ENCODE measurements at regions not wholly inside any gene's neighbourhood (a gene's known extent, or its start where the extent isn't known, plus 50 kb on each side); places are given as distances from the start of the nearest gene placed in this dataset.

DNA sequence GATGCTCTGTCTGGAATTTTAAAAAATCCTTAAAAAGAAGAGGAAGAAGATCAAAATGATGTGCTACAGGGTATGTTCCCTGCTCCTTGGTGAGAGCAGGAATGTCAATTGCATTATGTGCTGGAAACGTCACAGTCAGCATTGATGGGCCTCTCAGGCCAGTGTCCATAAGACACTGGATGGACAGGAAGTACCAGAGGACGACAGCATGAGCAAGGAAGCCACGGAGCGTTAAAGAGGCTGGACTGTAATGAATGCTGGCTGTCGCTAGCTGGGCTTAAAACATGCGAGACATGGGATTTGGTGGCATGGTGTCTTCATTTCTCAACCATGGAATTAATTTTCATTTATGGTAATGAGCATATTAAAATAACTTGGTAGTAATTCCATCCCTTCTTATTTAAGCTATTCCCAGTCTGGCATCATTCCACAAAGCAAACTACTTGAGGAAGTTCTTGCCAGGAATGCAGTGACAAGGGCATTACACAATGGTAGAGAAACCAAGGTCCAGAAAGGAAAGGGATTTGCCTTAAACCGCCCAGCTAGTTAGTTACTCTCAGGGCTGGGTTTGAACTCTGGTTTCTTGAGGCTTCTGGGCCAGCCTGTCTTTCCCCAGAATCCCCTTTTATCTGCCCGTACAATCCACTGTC is 166.6 kb upstream of the SOX4 start:
- no peak for DNase-seq (ENCODE audit: low spot score)

DNA sequence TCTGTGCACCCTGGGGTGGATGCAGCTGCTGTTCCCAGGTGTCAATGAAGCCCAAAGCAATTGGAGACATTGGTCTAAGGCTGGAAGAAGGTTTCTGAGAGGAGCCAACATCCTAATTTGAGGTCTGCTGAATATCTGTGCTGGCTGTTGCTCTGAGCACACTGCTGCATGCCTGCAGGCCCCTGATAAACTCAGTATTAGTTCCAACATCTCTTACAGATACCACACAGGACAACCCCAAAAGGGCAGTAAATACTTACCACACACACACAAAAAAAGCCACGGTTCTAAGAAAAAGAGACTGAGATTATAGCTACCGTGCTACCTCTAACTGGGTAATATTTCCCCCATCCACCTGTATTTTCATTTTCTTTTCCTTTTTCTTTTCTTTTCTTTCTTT is 164.3 kb upstream of the SOX4 start:
- no peak for DNase-seq (ENCODE audit: low spot score)

DNA sequence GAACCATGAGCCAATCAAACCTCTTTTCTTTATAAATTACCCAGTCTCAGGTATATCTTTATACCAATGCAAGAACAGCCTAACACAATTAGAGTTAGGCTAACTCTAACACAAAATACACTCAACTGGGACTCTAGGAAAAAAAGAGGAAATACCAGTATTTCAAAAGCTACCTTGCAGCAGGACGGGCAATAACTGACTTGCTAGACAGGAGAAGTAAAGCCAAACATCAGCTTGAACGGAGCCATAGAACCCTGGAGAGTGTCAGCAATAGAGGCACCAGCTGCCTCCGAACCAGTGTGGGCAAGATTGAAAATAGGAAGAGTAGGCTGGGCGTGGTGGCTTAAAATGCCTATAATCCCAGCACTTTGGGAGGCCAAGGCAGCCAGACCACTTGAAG is 162.0 kb upstream of the SOX4 start:
- DNase-seq (ENCODE audit: low spot score): no peak

DNA sequence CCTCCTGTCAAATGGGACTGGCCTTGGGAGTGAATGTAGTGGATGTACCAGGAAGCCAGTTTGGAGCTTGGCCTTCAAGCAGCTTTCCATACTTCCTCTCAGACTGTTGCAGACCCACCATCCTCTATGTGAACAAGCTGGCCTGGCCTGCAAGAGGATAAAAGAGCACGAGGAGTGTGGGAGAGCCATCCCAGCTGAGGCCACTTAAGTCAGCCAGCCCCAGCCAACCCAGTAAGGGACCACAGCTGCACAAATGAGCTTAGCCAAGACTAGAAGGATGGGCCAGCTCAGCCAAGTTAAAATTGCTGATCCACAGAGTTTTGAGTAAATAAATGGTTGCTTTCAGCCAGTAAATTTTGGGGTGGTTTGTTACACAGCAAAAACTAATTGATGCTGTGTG is 156.9 kb upstream of the SOX4 start:
- DNase-seq (ENCODE audit: low spot score): no peak

DNA sequence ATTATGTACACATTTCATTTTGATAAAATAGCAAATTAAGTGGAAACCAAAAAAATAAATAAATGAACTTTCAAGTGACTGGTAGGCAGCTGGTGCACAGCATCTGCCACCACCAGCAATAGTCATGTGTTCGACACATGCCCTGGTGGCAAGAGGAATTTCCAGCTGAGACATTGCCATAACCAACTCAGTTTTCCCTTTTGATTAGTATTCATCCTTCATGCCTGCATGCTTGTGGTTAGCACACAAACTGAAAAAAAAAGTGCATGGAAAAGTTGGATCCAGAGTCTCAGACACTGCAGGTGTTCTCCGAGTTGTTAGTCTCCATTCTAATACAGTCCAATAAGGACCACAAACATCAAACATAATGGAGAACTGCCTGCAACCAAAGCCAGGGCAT is 156.0 kb upstream of the SOX4 start:
- no peak for DNase-seq (ENCODE audit: low spot score)

DNA sequence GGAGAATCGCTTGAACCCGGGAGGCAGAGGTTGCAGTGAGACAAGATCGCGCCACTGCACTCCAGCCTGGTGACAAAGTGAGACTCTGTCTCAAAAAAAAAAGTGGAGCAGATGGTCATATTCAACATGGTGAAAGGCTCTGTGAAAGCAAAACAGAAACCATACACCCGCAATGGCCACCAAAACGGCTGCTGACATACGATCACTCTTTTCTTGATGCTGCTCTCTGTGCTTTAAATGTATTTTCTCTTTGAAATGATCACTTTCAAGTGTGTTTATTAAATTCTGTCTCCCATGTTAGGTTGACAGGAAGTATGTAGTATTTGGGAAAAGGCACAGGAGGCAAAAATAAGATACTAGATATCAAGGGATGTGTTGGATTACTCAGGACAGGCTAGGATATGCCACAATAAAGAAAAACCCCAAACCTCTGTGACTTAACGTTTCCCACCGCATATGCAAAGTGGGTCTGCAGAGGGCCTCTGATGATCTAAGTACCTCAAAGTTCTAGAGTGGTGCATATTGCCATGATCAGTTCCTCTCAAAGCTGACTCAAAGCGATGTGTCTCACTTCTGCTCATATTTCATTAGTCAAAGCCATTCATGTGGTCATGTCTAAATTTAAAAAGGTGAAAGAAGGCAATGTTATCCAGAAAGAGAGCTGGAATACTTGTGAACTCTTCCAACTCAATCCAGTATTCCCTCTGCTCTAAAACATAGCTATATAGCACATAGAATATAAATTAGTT is 155.1 kb upstream of the SOX4 start:
- DNase-seq (ENCODE audit: low spot score): no peak

DNA sequence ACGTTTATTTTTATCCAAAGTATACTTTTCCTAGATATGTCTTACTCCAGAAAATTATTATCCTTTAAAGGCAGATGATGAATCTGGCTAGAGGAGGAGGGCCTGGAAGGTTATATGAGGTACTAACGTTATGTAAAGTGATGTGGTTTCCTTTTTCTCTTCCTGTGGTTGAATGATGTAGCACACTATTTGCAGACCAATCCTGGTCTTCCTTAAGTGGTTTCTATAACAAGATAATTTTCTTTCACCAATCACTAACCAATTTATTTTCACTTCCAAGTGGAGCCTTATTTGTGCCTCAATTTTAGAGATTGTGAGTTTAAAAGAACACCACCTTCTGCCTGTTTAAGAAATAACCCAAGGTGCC is 154.6 kb upstream of the SOX4 start:
- DNase-seq (ENCODE audit: low spot score): no peak

DNA sequence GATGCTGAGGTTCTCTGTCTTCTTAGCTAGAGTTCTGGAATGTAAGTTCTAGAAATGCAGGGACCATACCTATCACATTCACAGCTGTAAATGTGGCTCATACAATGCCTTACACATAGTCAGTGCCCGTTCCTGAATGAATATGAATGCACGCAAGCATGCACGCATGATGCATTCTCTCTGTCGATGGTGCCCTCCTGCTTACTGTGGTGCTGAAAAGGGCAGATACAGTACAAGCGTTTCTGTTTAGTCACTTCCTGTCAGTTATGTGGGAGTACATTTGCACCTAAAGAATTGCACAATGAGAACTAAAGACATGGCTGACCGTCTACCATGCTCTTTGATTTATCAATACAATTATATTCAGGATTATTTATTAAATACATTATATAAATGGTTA is 152.2 kb upstream of the SOX4 start:
- no peak for DNase-seq (ENCODE audit: low spot score)

DNA sequence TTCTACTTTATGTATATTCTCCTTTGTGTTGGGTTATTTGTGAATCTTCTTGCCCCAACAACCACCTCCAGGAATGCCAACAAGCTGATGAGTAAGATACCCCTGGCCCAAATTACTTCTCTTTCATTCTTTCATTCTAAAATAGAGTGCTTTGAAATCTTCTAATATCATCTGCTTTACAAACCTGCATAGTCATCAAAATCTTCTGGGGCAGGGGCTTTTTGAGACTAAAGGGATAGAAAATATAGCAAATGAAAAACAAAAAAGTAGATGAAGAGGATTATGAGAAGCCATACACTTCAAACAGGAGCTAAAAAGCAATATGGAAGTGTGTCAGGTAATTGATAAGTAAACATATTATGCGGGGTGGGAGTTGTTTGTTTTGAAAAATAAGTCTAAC is 150.7 kb upstream of the SOX4 start:
- no peak for DNase-seq (ENCODE audit: low spot score)

DNA sequence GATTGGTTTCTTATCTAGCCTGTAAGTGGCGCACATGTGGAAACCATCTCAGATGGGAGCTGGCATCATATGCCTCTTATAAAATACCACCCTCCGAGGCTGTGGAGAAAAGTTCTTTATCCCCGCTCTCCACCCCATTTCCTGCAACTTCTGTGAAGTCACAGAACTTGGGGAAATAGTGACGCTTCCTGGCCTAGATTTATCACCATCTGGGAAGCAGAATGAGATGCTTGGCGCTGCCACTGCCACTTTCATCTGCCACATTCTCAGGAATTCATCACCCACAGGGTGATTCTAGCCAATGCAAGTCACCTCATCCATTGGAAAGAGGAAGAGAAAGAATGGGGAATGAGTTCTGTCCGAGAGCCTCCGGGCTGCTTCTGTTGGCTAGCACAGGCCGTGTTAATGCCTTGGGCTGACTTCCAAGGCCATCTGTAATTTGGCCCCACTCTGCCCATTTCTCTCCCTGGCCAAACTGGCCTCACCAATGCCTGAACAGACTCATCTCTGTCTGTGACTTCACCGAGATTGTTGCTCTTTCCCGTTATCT is 148.8 kb upstream of the SOX4 start:
- DNase-seq (ENCODE audit: low spot score): no peak

DNA sequence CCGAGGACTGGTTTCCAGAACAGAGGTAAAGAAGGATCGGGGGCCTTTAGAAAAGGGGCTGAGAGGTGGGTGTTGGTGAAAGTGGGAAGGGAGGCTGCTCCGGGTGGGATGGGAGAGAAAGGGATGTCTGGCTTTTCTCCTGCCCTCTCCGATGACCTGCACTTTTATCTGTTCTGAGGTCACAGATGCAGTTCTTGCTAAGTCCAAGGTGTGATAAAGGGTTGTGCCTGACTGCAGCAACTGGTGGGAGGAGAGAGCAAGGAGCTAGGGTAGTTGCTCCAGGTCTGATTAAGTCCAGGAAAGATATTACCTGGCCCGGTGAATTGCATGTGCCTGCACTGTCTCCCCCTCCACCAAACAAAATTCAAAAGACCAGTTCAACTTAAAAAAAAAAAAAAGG is 145.6 kb upstream of the SOX4 start:
- DNase-seq (ENCODE audit: low spot score): no peak

DNA sequence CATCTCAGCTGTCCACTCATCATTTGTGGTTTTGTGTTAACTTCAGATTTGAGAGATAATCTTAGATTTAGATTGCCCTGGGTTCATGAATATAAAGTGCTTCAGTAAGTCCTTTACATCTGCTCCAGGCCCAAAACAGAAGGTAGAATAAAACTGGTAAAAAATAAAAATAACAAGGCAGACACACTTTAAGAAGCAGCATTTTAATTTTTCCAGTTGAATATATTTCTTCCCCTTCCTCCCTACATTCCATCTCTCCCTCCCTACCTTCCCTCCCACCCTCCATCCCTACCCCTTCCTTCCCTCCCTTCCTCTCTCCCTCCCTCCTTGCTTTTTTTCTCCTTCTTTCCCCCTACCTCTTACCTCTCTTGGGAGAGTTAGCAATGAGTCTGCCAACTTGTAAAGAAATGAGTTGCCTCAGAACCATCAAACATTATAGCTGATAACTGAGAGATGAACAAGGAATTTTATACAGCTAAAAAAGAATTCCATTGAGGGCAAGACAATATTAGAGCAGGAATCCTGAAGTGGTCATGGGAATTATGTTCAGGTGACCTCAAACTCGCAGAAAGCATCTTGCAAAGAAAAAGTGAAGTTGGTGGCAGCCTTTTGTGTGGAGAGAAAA is 145.0 kb upstream of the SOX4 start:
- no peak for DNase-seq (ENCODE audit: low spot score)

DNA sequence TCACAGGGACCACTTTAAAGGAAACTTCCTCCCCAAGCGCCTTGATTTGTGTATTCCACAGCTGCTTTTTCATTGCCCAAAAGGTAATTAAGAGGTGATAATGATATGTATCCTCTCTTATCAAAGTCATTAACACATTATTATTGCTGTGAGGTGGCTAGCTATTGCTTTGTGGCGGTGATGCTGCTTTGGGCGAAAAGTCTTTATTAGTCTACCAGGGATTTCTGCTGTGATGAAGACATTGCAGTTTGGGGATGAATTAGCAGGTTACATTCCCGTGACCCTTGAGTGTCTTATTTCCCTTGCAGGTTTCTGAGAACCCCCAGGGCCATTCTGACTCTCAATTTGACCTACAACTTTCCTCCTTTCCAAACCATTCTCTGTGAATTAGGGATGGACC is 143.4 kb upstream of the SOX4 start:
- DNase-seq (ENCODE audit: low spot score): no peak

DNA sequence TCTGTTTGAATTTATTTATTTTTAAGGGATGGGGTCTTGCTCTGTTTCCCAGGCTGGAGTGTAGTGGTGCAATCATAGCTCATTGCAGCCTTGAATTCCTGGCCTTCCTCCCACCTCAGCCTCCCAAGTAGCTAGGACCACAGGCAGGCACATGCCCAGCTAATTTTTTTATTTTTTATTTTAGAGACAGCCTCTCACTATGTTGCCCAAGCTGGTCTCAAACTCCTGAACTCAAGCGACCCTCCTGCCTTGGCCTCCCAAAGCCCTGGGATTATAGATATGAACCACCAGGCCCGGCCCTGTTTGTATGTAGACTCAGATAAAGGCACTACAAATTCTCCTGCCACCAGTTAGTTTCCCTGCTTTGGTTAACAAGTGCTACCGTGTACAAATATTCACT is 142.9 kb upstream of the SOX4 start:
- no peak for DNase-seq (ENCODE audit: low spot score)

DNA sequence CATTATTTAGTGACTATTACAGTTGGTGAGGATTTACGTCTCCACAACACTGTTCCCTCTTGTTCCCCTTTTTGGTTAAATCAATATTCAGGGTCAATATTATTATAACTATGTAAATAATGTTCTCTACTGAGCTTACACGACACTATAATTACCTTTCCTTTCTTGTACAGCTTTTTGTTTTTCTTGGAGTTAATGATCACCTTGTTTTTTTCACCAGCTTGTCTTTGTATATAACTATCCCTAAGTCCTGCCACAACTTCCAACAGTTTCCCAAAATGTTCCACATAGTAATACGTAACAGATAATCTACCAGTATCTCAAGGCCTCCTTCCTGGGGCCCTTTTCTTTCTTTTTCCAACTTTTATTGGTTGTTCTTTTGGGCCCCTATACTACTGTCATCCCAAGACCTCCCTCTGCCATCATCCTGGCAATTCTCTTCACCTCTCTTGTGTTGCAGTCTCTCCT is 142.0 kb upstream of the SOX4 start:
- no peak for DNase-seq (ENCODE audit: low spot score)

DNA sequence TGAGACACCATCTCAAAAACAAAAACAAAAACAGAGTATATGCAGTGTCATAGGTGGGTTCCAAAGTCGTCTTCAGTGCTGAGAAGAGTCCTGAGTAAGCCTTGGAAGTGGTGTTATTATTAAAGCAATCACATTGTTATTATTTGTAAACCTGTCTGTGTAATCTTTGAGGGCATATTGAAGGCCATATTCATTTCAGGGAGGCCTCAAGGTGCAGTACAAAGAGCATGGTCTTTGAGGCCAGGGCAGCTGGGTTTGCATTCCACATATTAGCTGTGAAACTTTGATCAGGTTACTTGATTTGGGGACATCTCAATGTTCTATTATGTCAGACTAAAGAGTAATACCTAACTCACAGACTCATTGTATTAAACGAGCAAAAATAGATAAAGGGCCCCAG is 139.3 kb upstream of the SOX4 start:
- DNase-seq (ENCODE audit: low spot score): no peak

DNA sequence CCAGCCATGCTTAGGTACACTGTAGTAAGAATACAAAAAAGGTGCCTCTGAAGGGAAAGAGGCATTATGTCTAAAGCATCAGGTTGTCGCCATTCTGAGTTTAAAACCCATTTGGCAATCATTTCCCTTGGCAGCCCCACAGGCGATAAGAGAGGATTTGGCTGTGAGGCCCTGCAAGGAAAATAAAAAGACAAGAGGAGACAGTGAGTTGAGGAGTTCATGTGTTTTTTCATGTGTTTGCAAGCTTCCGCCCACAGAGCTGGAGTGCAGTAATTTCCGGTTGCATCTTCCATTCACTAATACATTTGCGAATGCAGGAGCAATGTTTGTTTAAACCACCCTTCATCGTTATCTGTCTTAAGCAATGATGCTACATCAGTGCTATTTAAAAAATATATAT is 138.5 kb upstream of the SOX4 start:
- DNase-seq (ENCODE audit: low spot score): no peak

DNA sequence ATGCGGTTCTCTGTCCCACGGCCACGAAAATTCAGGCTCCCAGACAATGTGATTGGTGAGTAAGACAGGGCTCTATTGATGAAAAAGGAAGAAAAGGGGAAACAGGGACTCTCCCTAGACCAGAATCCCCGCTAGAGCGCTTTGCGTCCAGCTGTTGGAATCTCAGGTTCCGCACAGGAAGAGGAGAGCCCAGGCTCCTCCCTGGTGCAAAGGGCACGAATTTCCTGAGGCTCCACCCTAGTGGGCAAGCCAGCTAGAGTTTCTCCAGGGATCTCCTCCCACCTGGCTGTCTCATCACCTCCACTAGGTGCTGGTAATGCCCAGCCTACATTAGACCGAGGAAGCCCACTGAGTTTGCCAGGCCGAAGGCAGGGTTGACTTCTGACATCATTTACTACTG is 135.9 kb upstream of the SOX4 start:
- DNase-seq (ENCODE audit: low spot score): no peak

DNA sequence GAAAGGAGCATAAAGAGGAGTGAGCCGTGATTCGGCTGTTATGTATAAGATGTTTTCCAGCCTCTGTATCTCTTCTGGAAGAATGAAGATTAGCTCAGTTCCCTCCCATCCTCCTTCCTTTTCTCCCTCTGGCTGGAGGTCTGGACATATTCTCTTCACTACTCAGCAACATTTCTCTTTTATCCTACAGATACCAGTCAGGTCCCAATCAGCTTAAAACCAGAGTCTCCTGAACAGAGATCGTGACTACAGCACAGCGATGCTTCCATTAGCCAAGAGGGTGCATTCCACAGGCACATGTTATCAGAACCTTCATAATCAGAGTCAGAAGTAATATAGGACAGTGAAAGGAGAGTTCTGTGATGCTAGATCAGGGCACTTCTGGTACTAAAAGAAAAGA is 133.9 kb upstream of the SOX4 start:
- no peak for DNase-seq (ENCODE audit: low spot score)

DNA sequence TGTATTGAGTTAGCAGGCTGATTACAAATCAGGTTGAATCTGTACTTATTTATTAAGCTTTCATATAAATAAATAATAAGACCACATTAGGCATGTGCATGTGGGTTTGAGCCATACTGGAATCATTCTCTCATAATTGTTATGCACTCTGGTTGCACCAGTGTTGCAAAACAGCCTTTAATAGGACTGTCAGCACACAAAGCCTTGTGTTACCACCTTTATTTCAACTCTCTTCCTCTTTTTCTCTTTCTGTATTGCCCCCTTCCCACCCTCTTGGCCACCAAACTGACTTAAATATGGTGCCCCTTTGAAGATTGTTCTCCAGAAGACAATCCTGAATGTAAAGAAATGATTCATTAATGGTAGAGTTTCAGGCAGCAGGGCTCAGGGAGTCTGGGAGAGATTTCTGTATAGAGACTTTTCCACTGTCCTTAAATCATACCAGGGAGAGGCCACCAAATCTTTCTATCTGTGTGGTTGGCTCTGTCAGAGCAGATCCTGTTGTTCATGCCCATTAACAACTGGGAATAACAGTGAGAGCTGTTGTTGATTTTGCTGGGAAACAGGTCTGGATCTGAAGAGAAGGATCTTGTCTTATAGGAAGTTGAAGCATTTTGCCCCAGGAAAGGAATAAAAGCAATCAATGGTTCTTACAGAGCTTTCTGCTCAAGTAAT is 131.6 kb upstream of the SOX4 start:
- no peak for DNase-seq (ENCODE audit: low spot score)

DNA sequence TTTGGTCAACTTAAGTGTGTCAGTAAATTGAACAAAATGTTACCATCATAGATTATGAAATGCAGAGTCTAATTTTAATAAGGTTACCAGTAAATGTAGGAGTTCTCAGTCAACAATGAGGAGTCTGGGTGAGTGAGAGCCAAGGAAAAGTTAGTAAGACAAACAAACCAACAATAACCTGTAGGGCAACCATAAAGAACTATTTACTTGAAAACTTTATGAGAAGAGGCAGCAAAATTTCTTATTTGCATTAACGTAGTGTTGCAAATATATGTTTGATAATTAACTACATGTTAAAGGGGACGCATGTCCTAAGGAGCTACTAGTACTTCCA is 131.1 kb upstream of the SOX4 start:
- no peak for DNase-seq (ENCODE audit: low spot score)

DNA sequence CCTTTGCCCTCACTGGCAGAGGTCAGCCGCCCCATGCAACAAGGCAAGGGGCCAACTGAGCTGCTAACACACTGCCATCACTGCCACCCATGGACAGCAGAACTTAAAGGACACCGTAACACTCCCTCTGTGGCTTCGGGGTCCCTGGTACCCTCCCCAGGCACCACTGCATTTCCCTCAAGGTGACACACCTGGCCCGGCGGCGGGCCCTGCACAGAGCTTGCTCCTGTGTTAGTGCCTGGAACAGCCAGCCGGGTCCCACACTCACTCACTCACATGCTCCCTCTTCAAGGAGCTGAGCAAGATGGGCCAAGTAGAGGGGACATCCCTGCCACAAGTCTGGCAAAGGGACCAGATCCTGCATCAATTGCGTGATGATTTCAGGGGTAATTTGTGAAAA is 126.5 kb upstream of the SOX4 start:
- no peak for DNase-seq (ENCODE audit: low spot score)

DNA sequence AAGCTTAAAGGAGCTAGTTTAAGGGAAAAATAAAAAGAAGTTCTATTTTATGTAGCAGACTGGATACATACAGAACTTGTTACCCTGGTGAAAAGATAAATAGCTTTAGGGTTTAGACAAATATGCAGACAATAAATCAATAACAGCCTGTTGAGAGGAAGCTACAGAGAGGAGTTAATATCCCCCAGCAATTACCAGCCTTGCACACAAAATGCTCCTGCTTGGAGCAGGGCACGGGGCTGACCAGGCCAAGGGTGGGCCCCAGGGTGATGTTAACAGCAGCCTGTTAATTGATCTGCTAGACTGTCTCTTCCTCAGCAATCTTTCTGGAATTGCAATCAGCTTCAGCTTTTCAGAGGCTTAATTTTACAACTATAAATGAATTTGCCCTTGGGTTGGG is 125.1 kb upstream of the SOX4 start:
- DNase-seq (ENCODE audit: low spot score): no peak
